ENCODE measurements at regions not wholly inside any gene's neighbourhood (a gene's known extent, or its start where the extent isn't known, plus 50 kb on each side); places are given as distances from the start of the nearest gene placed in this dataset.
"Not testable (repeated sequence)": the region's sequence is repeated elsewhere in the genome, so short reads cannot be mapped to it uniquely, and the experiment has no call there.

- no peak for ATAC-seq (ENCODE audit: low read depth)
- Mint-ChIP-seq H3K4me1 (no peaks in the 10 kb centered on the region), H3K4me3 (no peak overlapping the region), H3K36me3 (peaks cover 2% of the 10 kb centered on the region), H3K9me3 (peaks cover 1% of the 10 kb centered on the region), H3K27me3 (peaks cover 8% of the 10 kb centered on the region), H3K27ac (no peak overlapping the region)
- DNase-seq (ENCODE audit: low spot score in 2 of 2), result no peak
Measured at GRCh38 chr4:38482696-38483095, 181.3 kb upstream of the KLF3 start.

DNA sequence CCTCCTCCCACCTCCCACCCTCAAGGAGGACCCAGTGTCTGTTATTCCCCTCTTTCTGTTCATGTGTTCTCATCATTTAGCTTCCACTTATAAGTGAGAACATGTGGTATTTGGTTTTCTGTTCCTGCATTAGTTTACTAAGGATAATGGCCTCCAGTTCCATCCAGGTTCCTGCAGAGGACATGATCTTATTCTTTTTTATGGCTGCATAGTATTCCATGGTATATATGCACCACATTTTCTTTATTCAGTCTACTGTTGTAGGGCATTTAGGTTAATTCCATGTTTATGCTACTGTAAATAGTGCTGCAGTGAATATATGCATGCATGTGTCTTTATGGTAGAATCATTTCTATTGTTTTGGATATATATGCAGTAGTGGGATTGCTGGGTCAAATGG lies 180.4 kb upstream of the KLF3 start:
- H3K4me1 Mint-ChIP-seq, H3K36me3 Mint-ChIP-seq: not testable (repeated sequence)

GRCh38 chr4:38489011-38489861 lies 174.8 kb upstream of the KLF3 start:
- no peak overlapping the region for H3K27ac Mint-ChIP-seq
- peaks cover 11% of the 10 kb centered on the region for H3K27me3 Mint-ChIP-seq
- ATAC-seq (ENCODE audit: low read depth), result no peak
- H3K4me1 Mint-ChIP-seq, result peaks cover 2% of the 10 kb centered on the region
- no peak for DNase-seq (ENCODE audit: low spot score in 2 of 2)
- H3K4me3 Mint-ChIP-seq, result no peak overlapping the region
- H3K36me3 Mint-ChIP-seq, result no peaks in the 10 kb centered on the region
- H3K9me3 Mint-ChIP-seq, result no peaks in the 10 kb centered on the region

More for the DNA sequence above, 180.4 kb upstream of the KLF3 start:
- not testable (repeated sequence) for H3K4me3 Mint-ChIP-seq; H3K9me3 Mint-ChIP-seq; H3K27ac Mint-ChIP-seq; DNase-seq (ENCODE audit: low spot score in 2 of 2); H3K27me3 Mint-ChIP-seq; ATAC-seq (ENCODE audit: low read depth)

GRCh38 chr4:38489924-38490639 lies 173.9 kb upstream of the KLF3 start:
- H3K36me3 Mint-ChIP-seq, result no peaks in the 10 kb centered on the region
- no peak overlapping the region for H3K27ac Mint-ChIP-seq
- H3K9me3 Mint-ChIP-seq, result no peaks in the 10 kb centered on the region
- no peak for ATAC-seq (ENCODE audit: low read depth)
- H3K4me3 Mint-ChIP-seq, result no peak overlapping the region
- no peak for DNase-seq (ENCODE audit: low spot score in 2 of 2)
- peaks cover 2% of the 10 kb centered on the region for H3K4me1 Mint-ChIP-seq
- peaks cover 11% of the 10 kb centered on the region for H3K27me3 Mint-ChIP-seq

- DNase-seq (ENCODE audit: low spot score in 2 of 2), result no peak
Measured at GRCh38 chr4:38490753-38491446, 173.1 kb upstream of the KLF3 start.

GRCh38 chr4:38491854-38492478 lies 172.0 kb upstream of the KLF3 start:
- DNase-seq (ENCODE audit: low spot score in 2 of 2) (no peak), ATAC-seq (ENCODE audit: low read depth) (no peak)
- Mint-ChIP-seq H3K9me3 (no peaks in the 10 kb centered on the region), H3K36me3 (no peaks in the 10 kb centered on the region), H3K4me1 (peaks cover 2% of the 10 kb centered on the region), H3K27ac (no peak overlapping the region), H3K4me3 (no peak overlapping the region), H3K27me3 (peaks cover 9% of the 10 kb centered on the region)

More at GRCh38 chr4:38490753-38491446, 173.1 kb upstream of the KLF3 start:
- H3K4me3 Mint-ChIP-seq, result no peak overlapping the region
- peaks cover 2% of the 10 kb centered on the region for H3K4me1 Mint-ChIP-seq
- no peak overlapping the region for H3K27ac Mint-ChIP-seq
- no peaks in the 10 kb centered on the region for H3K36me3 Mint-ChIP-seq
- H3K27me3 Mint-ChIP-seq, result peaks cover 11% of the 10 kb centered on the region
- ATAC-seq (ENCODE audit: low read depth), result no peak
- H3K9me3 Mint-ChIP-seq, result no peaks in the 10 kb centered on the region

- Mint-ChIP-seq H3K9me3 (no peaks in the 10 kb centered on the region), H3K4me3 (no peak overlapping the region), H3K36me3 (no peaks in the 10 kb centered on the region), H3K4me1 (peaks cover 2% of the 10 kb centered on the region), H3K27me3 (peaks cover 11% of the 10 kb centered on the region), H3K27ac (no peak overlapping the region)
- DNase-seq (ENCODE audit: low spot score in 2 of 2) (no peak), ATAC-seq (ENCODE audit: low read depth) (no peak)
Measured at GRCh38 chr4:38493066-38493465, 170.9 kb upstream of the KLF3 start.

GRCh38 chr4:38495446-38495845 lies 168.6 kb upstream of the KLF3 start:
- Mint-ChIP-seq H3K9me3 (no peaks in the 10 kb centered on the region), H3K4me1 (peaks cover 2% of the 10 kb centered on the region), H3K27me3 (peaks cover 7% of the 10 kb centered on the region), H3K36me3 (no peaks in the 10 kb centered on the region), H3K4me3 (no peak overlapping the region), H3K27ac (no peak overlapping the region)
- ATAC-seq (ENCODE audit: low read depth) (no peak), DNase-seq (ENCODE audit: low spot score in 2 of 2) (no peak)

DNA sequence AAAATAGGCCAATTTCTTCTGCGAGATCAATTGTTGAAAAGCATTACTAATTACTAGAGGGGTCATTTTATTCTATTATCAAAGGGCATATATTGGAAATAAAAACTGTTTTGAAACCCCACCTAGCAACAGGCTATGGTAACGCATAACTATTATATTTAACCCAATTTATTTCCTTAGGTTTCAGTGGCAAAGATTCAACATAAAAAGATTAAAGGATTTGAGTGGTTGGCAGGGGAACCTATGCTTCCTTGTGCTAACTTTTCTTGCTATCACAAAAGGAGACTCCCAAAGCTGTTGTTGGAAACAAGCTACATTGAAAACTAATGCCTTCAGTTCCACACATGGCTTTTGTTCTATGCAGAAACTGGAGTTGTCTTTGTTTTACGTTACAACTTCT lies 166.9 kb upstream of the KLF3 start:
- Mint-ChIP-seq H3K9me3 (no peaks in the 10 kb centered on the region), H3K27me3 (peaks cover 10% of the 10 kb centered on the region), H3K27ac (no peak overlapping the region), H3K4me1 (peaks cover 2% of the 10 kb centered on the region), H3K36me3 (no peaks in the 10 kb centered on the region), H3K4me3 (no peak overlapping the region)
- DNase-seq (ENCODE audit: low spot score in 2 of 2) (no peak), ATAC-seq (ENCODE audit: low read depth) (no peak)

GRCh38 chr4:38499101-38499500 lies 164.9 kb upstream of the KLF3 start:
- Mint-ChIP-seq H3K36me3 (no peaks in the 10 kb centered on the region), H3K27ac (no peak overlapping the region), H3K4me1 (peaks cover 8% of the 10 kb centered on the region), H3K9me3 (no peaks in the 10 kb centered on the region), H3K4me3 (no peak overlapping the region), H3K27me3 (peaks cover 10% of the 10 kb centered on the region)
- ATAC-seq (ENCODE audit: low read depth), result no peak
- DNase-seq (ENCODE audit: low spot score in 2 of 2), result no peak

GRCh38 chr4:38500433-38500832 lies 163.6 kb upstream of the KLF3 start:
- peaks cover 10% of the 10 kb centered on the region for H3K4me1 Mint-ChIP-seq
- no peaks in the 10 kb centered on the region for H3K9me3 Mint-ChIP-seq
- no peak overlapping the region for H3K4me3 Mint-ChIP-seq
- H3K27ac Mint-ChIP-seq, result no peak overlapping the region
- H3K36me3 Mint-ChIP-seq, result no peaks in the 10 kb centered on the region
- ATAC-seq (ENCODE audit: low read depth) (no peak), DNase-seq (ENCODE audit: low spot score in 2 of 2) (no peak)
- peaks cover 15% of the 10 kb centered on the region for H3K27me3 Mint-ChIP-seq

DNA sequence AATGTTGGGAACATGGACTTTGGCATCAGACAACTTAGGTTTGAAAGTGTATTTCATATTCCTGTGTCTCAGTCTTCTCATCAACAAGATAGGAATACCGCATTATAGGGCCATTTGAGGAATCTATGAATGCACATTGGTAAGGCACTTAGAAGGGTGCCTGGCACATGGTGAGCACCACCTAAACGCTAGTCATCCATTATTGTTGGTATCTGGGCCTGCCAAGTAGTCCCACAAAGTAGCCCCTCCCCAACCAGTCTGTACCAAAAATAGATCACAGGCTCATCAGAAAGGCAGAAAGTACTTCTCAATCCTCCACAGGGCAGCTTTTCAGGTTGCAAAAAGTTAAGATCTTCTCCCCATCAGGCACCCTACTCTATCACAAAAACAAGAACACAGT lies 162.3 kb upstream of the KLF3 start:
- Mint-ChIP-seq H3K4me3 (no peak overlapping the region), H3K9me3 (no peaks in the 10 kb centered on the region), H3K36me3 (no peaks in the 10 kb centered on the region), H3K27me3 (peaks cover 20% of the 10 kb centered on the region), H3K27ac (no peak overlapping the region), H3K4me1 (peaks cover 10% of the 10 kb centered on the region)
- ATAC-seq (ENCODE audit: low read depth), result no peak
- no peak for DNase-seq (ENCODE audit: low spot score in 2 of 2)

GRCh38 chr4:38503689-38504395 lies 160.2 kb upstream of the KLF3 start:
- Mint-ChIP-seq H3K36me3 (no peaks in the 10 kb centered on the region), H3K4me3 (peak overlapping the region; percentile 49), H3K27me3 (peaks cover 25% of the 10 kb centered on the region), H3K27ac (no peak overlapping the region), H3K9me3 (no peaks in the 10 kb centered on the region), H3K4me1 (peaks cover 10% of the 10 kb centered on the region)
- DNase-seq (ENCODE audit: low spot score in 2 of 2) (peak in 1 of 2 donors; percentile 23), ATAC-seq (ENCODE audit: low read depth) (peak; percentile 97)
